Small intestine (tissue), 7 donors: ENCODE measurements at regions not wholly inside any gene's neighbourhood (a gene's known extent, or its start where the extent isn't known, plus 50 kb on each side); places are given as distances from the start of the nearest gene placed in this dataset.
"Not testable (repeated sequence)": the region's sequence is repeated elsewhere in the genome, so short reads cannot be mapped to it uniquely, and the experiment has no call there.

Experiments
- DNase-seq, 2 donors: peaks; one replicate each; pipeline versions ENCODE4 v3.0.0 to v3.0.0-alpha.2; 2013
- FAIRE-seq: peaks from 2 replicates; lab custom pipeline; 2012; peaks lifted over from hg19 to GRCh38; lab: Jason Lieb, UNC
- H3K27ac ChIP-seq, 3 donors: one replicate each; pipeline ENCODE4 v1.5.1; 2013; ENCODE audit warnings: low read length in 2 of 3, mild to moderate bottlenecking in 2 of 3, control low read depth in 1 of 3, inconsistent platforms in 1 of 3, low read depth in 1 of 3, moderate library complexity in 1 of 3
- H3K27me3 ChIP-seq, 3 donors: one replicate each; pipeline ENCODE4 v1.6.1; 2013; ENCODE audit warnings: low read length in 3 of 3, inconsistent platforms in 1 of 3; ENCODE audit not compliant: control insufficient read depth in 3 of 3, insufficient read depth in 3 of 3
- H3K36me3 ChIP-seq, 3 donors: one replicate each; pipeline ENCODE4 v1.6.1; 2013; ENCODE audit warnings: low read length in 3 of 3, inconsistent platforms in 1 of 3, low read depth in 1 of 3, mild to moderate bottlenecking in 1 of 3, moderate library complexity in 1 of 3; ENCODE audit not compliant: control insufficient read depth in 3 of 3, insufficient read depth in 2 of 3
- H3K4me1 ChIP-seq, 3 donors: one replicate each; pipeline ENCODE4 v1.6.1; 2013; ENCODE audit warnings: low read length in 2 of 3, inconsistent platforms in 1 of 3, low read depth in 1 of 3, mild to moderate bottlenecking in 1 of 3, moderate library complexity in 1 of 3; ENCODE audit not compliant: control insufficient read depth in 3 of 3, insufficient read depth in 2 of 3
- H3K4me3 ChIP-seq, 3 donors: one replicate each; pipeline ENCODE4 v1.5.1; 2013; ENCODE audit warnings: low read length in 3 of 3, control low read depth in 1 of 3, inconsistent platforms in 1 of 3, low read depth in 1 of 3, mild to moderate bottlenecking in 1 of 3, moderate library complexity in 1 of 3
- H3K9me3 ChIP-seq, 2 donors: one replicate each; pipeline ENCODE4 v1.6.1; 2013; ENCODE audit warnings: low read depth in 1 of 2, low read length in 1 of 2; ENCODE audit not compliant: control insufficient read depth in 2 of 2, insufficient read depth in 1 of 2
- WGBS, 3 donors: extraction: QIAGEN DNeasy Blood & Tissue Kit; methylation state at CpG; one replicate each; pipeline ENCODE4 v1.1.7; 2013; 5-methylcytosine and 5-hydroxymethylcytosine counted together
- donor health status: healthy with polysubstance abuse.
- donor health status: control.
- donor health status: control.
- donor health status: Bipolar disorder and iron deficiency.
- donor health status: healthy.

DNA sequence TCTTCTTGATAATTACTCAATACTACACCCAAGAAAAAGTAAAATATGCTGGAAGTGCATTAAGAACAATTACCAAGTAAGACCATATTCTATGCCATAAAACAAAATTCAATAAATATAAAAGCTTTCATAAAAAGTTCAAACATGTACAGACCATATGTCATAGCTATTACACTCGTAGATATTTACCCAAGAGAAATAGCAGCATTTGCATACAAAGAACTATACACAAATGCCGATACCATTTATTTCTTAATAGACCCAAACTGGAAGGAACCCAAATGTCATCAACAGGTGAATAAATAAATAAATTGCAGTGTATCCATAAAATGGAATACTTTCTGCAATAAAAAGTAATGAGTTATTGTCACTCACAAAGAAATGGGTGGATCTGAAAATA, 78.3 kb upstream of the SLC16A7 start:
- no peaks in the 10 kb centered on the region for H3K4me1 ChIP-seq
- FAIRE-seq (no peak), DNase-seq (peak in 1 of 2 donors; percentile 30)
- no peaks in the 10 kb centered on the region for H3K9me3 ChIP-seq
- WGBS, 3 donors: 8 to 52% (median 26%) methylated on average over 2 of the region's 2 CpGs
- H3K4me3 ChIP-seq: no peak overlapping the region
- no peaks in the 10 kb centered on the region for H3K36me3 ChIP-seq
- H3K27me3 ChIP-seq: no peaks in the 10 kb centered on the region
- H3K27ac ChIP-seq: no peak overlapping the region

DNA sequence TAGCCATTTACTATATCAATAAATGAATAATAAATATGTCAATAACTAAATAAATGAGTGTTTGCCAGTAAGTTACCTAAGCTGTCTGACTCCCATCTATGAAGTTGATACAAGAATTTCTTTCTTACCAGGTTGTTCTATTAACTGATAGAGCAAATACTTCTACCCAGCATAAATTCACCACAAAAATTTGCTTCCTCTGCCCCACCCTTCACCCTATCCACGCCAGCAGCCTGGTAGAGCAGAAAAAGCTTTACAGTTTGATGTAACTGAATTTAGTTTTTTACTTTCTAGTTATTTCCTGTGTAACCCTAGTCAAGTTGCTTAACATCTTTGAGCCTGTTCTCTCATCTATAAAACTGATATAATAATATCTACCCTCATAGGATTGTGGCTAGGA, 94.9 kb upstream of the SLC16A7 start:
- H3K36me3 ChIP-seq: no peaks in the 10 kb centered on the region

DNA sequence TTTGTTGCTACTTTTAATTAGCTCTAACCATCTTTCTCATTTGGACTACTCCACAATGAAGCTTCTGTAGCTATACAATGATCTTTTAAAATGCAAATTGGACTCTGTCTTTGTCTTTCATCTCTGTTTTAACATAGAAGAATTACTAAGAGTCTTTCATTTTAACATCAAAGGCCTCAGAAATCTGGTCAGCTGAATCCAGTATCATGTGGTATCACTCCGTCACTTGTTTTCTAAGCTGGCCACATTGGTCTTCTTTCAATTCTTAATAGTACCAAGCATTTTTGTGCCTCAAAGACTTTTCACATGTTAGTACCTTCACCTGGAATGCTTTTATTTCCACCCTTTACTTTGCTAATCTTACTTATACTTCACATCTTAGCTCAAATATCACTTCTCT, 95.5 kb upstream of the SLC16A7 start:
- no peaks in the 10 kb centered on the region for H3K36me3 ChIP-seq
- no peak overlapping the region for H3K4me3 ChIP-seq
- no peaks in the 10 kb centered on the region for H3K4me1 ChIP-seq
- DNase-seq: no peak
- H3K9me3 ChIP-seq: no peaks in the 10 kb centered on the region
- WGBS, 3 donors: 48 to 77% (median 76%) methylated on average over 1 of the region's 1 CpG
- no peaks in the 10 kb centered on the region for H3K27me3 ChIP-seq
- H3K27ac ChIP-seq: no peak overlapping the region
- FAIRE-seq: no peak

More for the DNA sequence above, 94.9 kb upstream of the SLC16A7 start:
- Histone ChIP-seq H3K9me3 (no peaks in the 10 kb centered on the region), H3K27me3 (no peaks in the 10 kb centered on the region), H3K4me1 (no peaks in the 10 kb centered on the region), H3K4me3 (no peak overlapping the region), H3K27ac (no peak overlapping the region)
- WGBS, 3 donors: 9 to 32% (median 25%) methylated on average over 1 of the region's 1 CpG
- DNase-seq: no peak
- FAIRE-seq: no peak

DNA sequence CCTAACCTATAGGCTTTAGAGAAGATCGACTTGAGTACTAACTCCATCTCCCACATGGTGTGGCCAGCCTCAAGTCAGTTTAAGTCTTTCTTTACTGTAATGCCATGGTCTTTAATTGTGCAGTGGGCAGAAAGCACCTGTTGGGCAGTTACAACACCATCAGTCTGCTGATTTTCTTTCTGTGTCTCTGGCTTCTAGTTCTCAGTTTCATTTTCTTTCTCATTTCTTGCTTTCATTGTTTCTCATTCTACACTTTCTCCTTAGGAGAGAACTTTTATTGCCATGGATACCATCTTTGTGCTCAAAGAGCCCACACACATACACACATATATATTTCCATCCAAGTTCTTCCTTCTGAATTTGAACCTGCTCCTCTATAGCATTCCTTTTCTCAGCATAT, 96.1 kb upstream of the SLC16A7 start:
- no peaks in the 10 kb centered on the region for H3K36me3 ChIP-seq
- no peaks in the 10 kb centered on the region for H3K9me3 ChIP-seq
- DNase-seq (no peak), FAIRE-seq (no peak)
- no peak overlapping the region for H3K4me3 ChIP-seq
- no peaks in the 10 kb centered on the region for H3K27me3 ChIP-seq
- no peaks in the 10 kb centered on the region for H3K4me1 ChIP-seq
- H3K27ac ChIP-seq: no peak overlapping the region
- 74 to 84% (median 82%) methylated on average over 1 of the region's 1 CpG for WGBS, 3 donors

DNA sequence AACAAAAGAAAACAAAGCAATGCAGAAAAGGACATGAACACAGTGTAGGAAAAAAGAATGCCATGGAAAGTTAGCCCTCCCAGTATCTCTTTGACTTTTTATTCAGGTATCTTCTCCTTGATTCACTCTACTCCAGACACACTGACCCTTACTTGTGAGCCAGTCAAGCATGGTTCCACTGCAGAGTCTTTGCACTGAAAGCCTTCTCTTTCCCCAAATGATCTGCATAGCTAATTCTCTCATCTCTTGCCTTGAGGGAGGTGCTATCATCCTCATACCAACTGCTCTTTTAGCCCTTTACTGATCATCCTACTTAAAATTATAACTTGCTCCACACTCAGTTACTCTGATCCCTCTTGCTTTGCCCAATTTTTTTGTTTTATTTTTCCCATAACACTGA, 101.2 kb upstream of the SLC16A7 start:
- Histone ChIP-seq H3K36me3 (no peaks in the 10 kb centered on the region), H3K27me3 (no peaks in the 10 kb centered on the region), H3K4me1 (no peaks in the 10 kb centered on the region), H3K4me3 (no peak overlapping the region), H3K9me3 (no peaks in the 10 kb centered on the region), H3K27ac (no peak overlapping the region)
- no peak for FAIRE-seq
- no peak for DNase-seq

DNA sequence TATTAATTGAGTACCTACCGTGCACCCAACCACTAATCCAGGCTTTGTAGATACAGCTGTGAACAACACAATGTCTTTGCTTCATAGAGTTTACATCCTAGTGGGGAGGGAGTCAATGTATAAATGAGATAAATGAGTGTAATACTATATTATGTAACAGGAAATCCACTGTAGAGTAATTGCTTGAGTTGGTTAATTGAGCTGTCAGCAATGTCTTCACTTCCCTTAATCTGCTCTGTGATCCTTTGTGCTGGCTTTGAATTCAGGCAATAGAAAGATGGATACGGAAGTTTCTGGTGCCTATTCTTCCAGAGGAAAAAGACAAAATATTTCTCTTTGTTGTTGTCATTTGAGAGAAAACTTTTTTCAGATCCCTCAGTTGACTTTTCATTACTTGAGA, 104.0 kb upstream of the SLC16A7 start:
- Histone ChIP-seq H3K9me3 (no peaks in the 10 kb centered on the region), H3K4me3 (no peak overlapping the region), H3K36me3 (no peaks in the 10 kb centered on the region), H3K27me3 (no peaks in the 10 kb centered on the region), H3K4me1 (no peaks in the 10 kb centered on the region), H3K27ac (no peak overlapping the region)
- DNase-seq (no peak), FAIRE-seq (no peak)
- 81 to 86% (median 83%) methylated on average over 2 of the region's 2 CpGs for WGBS, 3 donors

DNA sequence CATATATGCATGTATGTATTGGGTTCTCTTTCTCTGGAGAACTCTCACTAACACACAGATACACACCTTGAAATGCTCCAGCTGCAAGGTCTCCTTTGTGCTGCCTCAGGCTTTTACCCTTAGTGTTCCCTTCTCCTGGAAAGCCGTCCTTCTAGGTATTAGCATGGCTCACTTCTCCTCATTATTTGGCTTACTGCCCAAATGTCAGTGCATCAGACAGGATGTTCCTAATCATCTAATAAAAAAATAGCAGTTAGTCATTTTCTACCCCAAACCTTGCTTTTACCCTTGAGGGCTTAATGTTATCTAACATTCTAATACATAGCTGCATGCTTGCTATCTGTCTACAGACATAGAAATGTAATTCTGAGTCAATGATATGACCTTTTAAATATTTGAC, 109.0 kb upstream of the SLC16A7 start:
- Histone ChIP-seq H3K36me3 (no peaks in the 10 kb centered on the region), H3K9me3 (no peaks in the 10 kb centered on the region), H3K4me1 (no peaks in the 10 kb centered on the region), H3K27ac (no peak overlapping the region), H3K4me3 (no peak overlapping the region), H3K27me3 (peaks cover 0 to 2% (median 0%) of the 10 kb centered on the region in 3 donors)
- FAIRE-seq: no peak
- 7 to 38% (median 7%) methylated on average over 1 of the region's 1 CpG for WGBS, 3 donors
- no peak for DNase-seq

DNA sequence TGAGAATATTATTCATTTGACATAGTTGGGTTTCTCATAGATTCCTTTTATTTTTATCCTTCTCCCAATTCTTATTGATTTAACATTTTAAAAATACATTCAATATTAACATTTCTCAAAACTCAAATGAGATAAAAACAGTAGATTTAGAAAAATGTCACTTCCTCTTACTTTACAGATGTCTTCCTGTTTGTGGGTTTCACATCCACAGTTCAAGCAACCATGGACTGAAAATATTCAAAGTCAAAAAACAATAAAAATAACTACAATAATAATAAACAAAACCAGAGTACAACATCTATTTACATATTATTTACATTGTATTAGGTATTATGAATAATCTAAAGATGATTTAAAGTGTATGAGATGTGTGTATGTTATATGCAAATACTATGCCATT, 111.3 kb upstream of the SLC16A7 start:
- Histone ChIP-seq H3K4me3 (no peak overlapping the region), H3K27ac (no peak overlapping the region), H3K36me3 (no peaks in the 10 kb centered on the region), H3K4me1 (no peaks in the 10 kb centered on the region), H3K9me3 (no peaks in the 10 kb centered on the region), H3K27me3 (peaks cover 0 to 2% (median 0%) of the 10 kb centered on the region in 3 donors)
- FAIRE-seq (peak; percentile 85), DNase-seq (no peak)

DNA sequence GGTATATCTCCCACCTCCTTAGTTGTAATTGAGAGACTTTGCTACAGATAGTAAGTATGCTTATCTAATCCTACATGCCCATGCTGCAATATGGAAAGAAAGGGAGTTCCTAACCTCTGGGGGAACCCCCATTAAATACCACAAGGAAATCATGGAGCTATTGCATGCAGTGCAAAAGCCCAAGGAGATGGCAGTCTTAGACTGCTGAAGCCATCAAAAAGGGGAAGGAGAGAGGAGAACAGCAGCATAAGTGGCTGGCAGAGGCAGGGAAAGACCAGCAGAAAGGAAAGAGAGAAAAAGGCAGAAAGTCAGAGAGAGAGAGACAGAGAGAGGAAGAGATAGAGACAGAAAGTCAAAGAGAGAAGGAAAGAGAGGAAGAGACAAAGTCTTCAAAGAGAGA, 121.6 kb upstream of the SLC16A7 start:
- H3K27me3 ChIP-seq, DNase-seq, H3K4me1 ChIP-seq, H3K36me3 ChIP-seq, H3K27ac ChIP-seq, H3K4me3 ChIP-seq, H3K9me3 ChIP-seq, FAIRE-seq: not testable (repeated sequence)
